Stomach smooth muscle (tissue), 2 donors: ENCODE measurements at regions not wholly inside any gene's neighbourhood (a gene's known extent, or its start where the extent isn't known, plus 50 kb on each side); places are given as distances from the start of the nearest gene placed in this dataset.
"Not testable (repeated sequence)": the region's sequence is repeated elsewhere in the genome, so short reads cannot be mapped to it uniquely, and the experiment has no call there.

Experiments used
- H3K27ac ChIP-seq: one replicate; pipeline ENCODE4 v1.7.0; 2013; ENCODE audit warnings: mild to moderate bottlenecking, low read length, inconsistent platforms
- H3K27me3 ChIP-seq, 2 donors: one replicate each; pipeline ENCODE4 v1.7.0; 2013; ENCODE audit warnings: low read length in 2 of 2; ENCODE audit not compliant: insufficient read depth in 2 of 2, control insufficient read depth in 1 of 2
- H3K36me3 ChIP-seq, 2 donors: one replicate each; pipeline ENCODE4 v1.7.0; 2013; ENCODE audit warnings: low read length in 2 of 2; ENCODE audit not compliant: control insufficient read depth in 2 of 2, insufficient read depth in 2 of 2
- H3K4me1 ChIP-seq: one replicate; pipeline ENCODE4 v1.7.0; 2013; ENCODE audit warnings: low read length; ENCODE audit not compliant: control insufficient read depth, insufficient read depth
- H3K4me3 ChIP-seq, 2 donors: one replicate each; pipeline ENCODE4 v1.7.0; 2013; ENCODE audit warnings: low read length in 2 of 2
- H3K9ac ChIP-seq, 2 donors: one replicate each; pipeline ENCODE4 v1.7.0; 2013; ENCODE audit warnings: low read length in 2 of 2, mild to moderate bottlenecking in 1 of 2
- H3K9me3 ChIP-seq, 2 donors: one replicate each; pipeline ENCODE4 v1.7.0; 2013; ENCODE audit warnings: low read length in 2 of 2; ENCODE audit not compliant: control insufficient read depth in 2 of 2
- donor health status: healthy.
- donor health status: Pancreatic carcinoma.

- Histone ChIP-seq H3K9ac (no peak overlapping the region), H3K27me3 (no peaks in the 10 kb centered on the region), H3K36me3 (no peaks in the 10 kb centered on the region), H3K4me3 (no peak overlapping the region), H3K27ac (no peak overlapping the region), H3K9me3 (no peaks in the 10 kb centered on the region), H3K4me1 (no peaks in the 10 kb centered on the region)
Measured at GRCh38 chr2:120509991-120510735, 164.2 kb downstream of the INHBB start.

GRCh38 chr2:120510751-120511395 is 164.9 kb downstream of the INHBB start:
- Histone ChIP-seq H3K27me3 (no peaks in the 10 kb centered on the region), H3K9ac (no peak overlapping the region), H3K4me1 (no peaks in the 10 kb centered on the region)

DNA sequence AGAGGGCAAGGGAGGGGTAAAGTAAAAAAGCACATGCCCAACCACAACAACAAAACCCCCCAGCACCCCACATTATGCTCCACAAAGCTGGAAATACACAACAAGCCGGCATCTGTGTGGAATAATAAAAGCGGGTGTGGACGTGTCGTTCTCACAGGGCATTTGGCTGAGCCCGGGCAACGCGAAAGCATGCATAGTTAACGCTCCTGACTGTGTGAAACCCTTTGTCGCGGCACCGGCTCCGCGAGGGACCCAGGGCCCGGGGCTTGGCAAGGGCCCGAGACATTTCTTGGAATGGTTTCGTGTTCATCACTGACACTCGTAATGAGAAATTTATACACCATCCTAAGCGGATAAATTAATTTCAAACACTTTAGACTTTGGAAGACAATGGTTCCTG is 165.6 kb downstream of the INHBB start:
- no peak overlapping the region for H3K4me3 ChIP-seq
- H3K27ac ChIP-seq = no peak overlapping the region
- no peaks in the 10 kb centered on the region for H3K4me1 ChIP-seq
- no peaks in the 10 kb centered on the region for H3K27me3 ChIP-seq
- no peak overlapping the region for H3K9ac ChIP-seq
- no peaks in the 10 kb centered on the region for H3K36me3 ChIP-seq
- no peaks in the 10 kb centered on the region for H3K9me3 ChIP-seq

More at GRCh38 chr2:120510751-120511395, 164.9 kb downstream of the INHBB start:
- Histone ChIP-seq H3K27ac (no peak overlapping the region), H3K4me3 (no peak overlapping the region), H3K9me3 (no peaks in the 10 kb centered on the region), H3K36me3 (no peaks in the 10 kb centered on the region)

- H3K4me1 ChIP-seq = no peaks in the 10 kb centered on the region
- H3K9ac ChIP-seq = no peak overlapping the region
- H3K9me3 ChIP-seq = no peaks in the 10 kb centered on the region
- H3K36me3 ChIP-seq = no peaks in the 10 kb centered on the region
- no peak overlapping the region for H3K4me3 ChIP-seq
- H3K27me3 ChIP-seq = no peaks in the 10 kb centered on the region
- no peak overlapping the region for H3K27ac ChIP-seq
Measured at GRCh38 chr2:120511947-120512710, 166.2 kb downstream of the INHBB start.

- Histone ChIP-seq H3K36me3 (no peaks in the 10 kb centered on the region), H3K27me3 (peaks cover 0 to 4% of the 10 kb centered on the region in 2 donors), H3K4me3 (no peak overlapping the region), H3K9ac (no peak overlapping the region), H3K4me1 (no peaks in the 10 kb centered on the region), H3K9me3 (no peaks in the 10 kb centered on the region), H3K27ac (no peak overlapping the region)
Measured at GRCh38 chr2:120513776-120514357, 167.9 kb downstream of the INHBB start.

DNA sequence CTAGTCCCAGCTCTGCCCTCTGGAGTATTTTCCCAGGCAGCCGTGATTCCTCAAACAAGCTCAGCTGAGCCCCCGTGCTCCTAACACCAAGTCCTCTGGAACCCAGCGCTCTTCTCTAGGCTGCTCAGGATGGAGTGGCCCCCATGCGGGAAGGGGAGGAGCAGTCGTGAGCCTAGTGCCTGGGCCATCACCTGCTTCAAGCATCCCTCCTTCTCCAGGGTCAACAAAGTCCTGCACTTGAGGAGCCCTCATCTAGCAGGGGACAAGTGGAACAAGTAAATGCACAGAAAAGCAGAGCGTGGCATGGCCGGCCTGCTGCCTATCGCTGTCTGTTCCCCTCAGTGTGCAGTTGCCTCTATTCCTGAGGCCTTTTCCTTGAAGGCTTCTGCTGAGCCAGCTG is 168.6 kb downstream of the INHBB start:
- Histone ChIP-seq H3K27me3 (peaks cover 0 to 8% of the 10 kb centered on the region in 2 donors), H3K4me3 (no peak overlapping the region), H3K36me3 (no peaks in the 10 kb centered on the region), H3K9me3 (no peaks in the 10 kb centered on the region), H3K9ac (no peak overlapping the region), H3K27ac (no peak overlapping the region), H3K4me1 (no peaks in the 10 kb centered on the region)

DNA sequence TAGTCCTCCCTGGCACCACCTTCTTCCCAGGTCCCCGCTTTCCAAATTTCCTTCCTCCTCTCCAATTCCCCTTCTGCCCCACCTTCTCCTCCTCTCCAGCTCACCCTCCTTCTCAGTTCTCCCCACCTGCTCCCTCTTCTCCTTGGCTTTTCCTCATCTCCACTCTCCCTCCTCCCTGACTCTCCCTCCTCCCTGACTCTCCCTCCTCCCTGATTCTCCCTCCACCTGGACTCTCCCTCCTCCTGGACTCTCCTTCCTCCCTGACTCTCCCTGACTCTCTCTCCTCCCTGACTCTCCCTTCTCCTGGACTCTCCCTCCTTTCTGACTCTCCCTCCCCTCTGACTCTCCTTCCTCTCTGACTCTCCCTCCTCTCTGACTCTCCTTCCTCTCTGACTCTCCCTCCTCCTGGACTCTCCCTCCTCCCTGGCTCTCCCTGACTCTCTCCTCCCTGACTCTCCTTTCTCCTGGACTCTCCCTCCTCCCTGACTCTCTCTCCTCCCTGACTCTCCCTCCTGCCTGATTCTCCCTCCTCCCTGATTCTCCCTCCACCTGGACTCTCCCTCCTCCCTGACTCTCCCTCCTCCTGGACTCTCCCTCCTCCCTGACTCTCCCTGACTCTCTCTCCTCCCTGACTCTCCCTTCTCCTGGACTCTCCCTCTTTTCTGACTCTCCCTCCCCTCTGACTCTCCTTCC is 169.3 kb downstream of the INHBB start:
- H3K9me3 ChIP-seq, H3K4me3 ChIP-seq, H3K27me3 ChIP-seq, H3K9ac ChIP-seq, H3K27ac ChIP-seq, H3K4me1 ChIP-seq, H3K36me3 ChIP-seq: not testable (repeated sequence)

GRCh38 chr2:120515759-120516678 is 170.1 kb downstream of the INHBB start:
- H3K9ac ChIP-seq = no peak overlapping the region

DNA sequence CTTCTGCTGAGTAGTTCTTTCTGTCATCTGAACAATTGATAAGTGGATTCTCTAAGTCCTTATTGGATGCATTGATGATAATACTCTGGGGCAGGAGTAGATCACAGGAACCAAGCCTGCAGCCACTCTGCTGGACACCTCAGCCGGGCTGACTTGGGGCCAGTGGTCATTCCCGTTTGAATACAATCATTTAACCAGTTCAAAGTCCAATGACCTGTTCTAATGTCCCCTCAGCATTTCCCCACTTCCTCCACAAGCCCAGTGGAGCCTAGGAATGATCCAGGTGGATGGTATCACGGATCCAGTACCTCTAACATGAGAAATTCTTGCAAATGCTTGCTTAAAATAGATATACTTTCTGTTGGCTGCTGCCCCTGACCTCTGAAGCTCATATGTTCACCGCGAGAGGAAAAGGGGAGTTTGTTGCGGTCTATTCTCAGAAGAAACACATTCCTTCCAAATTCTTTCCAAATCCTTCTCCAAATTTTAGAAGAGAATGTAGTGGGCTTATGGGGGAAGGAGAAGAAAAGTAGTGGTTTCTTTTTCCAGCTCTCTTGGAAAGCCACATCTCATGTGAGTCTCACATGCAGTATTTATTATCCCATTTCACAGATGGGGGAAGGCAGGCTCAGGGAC is 170.9 kb downstream of the INHBB start:
- Histone ChIP-seq H3K9me3 (peaks cover 0 to 3% of the 10 kb centered on the region in 2 donors), H3K27me3 (peaks cover 17 to 18% of the 10 kb centered on the region in 2 donors), H3K27ac (no peak overlapping the region)

More at GRCh38 chr2:120515759-120516678, 170.1 kb downstream of the INHBB start:
- peaks cover 11 to 12% of the 10 kb centered on the region in 2 donors for H3K27me3 ChIP-seq
- no peaks in the 10 kb centered on the region for H3K36me3 ChIP-seq
- no peaks in the 10 kb centered on the region for H3K4me1 ChIP-seq
- H3K9me3 ChIP-seq = peaks cover 0 to 3% of the 10 kb centered on the region in 2 donors
- no peak overlapping the region for H3K4me3 ChIP-seq
- H3K27ac ChIP-seq = no peak overlapping the region

More for the DNA sequence above, 170.9 kb downstream of the INHBB start:
- H3K4me3 ChIP-seq = no peak overlapping the region
- H3K4me1 ChIP-seq = no peaks in the 10 kb centered on the region
- no peaks in the 10 kb centered on the region for H3K36me3 ChIP-seq
- H3K9ac ChIP-seq = no peak overlapping the region
